ENCODE measurements at regions not wholly inside any gene's neighbourhood (a gene's known extent, or its start where the extent isn't known, plus 50 kb on each side); places are given as distances from the start of the nearest gene placed in this dataset.

DNA sequence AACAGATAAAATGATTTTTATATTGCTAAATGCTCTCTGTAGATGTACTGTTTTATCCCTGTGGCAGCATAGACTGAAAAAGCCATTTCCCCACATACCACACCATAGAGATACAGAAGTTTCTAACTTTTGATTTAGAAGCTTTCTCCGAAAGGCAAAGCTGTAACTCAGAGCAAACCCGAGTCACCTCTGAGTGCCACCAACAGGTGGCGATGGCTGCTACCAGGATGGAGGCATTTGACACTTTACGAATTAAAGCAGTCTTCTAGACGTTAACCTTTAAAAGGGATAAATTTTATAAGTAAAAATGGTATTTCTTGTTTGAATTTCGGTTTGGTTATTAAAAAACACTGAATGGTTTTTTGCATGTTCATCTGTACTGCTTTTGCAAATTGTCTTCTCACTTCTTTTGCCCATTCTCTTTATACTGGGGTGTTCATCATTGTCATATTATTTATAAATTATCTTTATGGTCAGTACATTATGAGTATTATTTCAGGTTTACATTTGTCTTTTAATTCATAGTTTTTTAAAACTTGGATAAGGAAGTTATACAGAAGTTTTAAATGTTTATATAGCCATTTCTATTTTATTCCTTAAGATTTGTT, 201.0 kb upstream of the CEP162 start:
- Histone ChIP-seq H3K4me2 (ENCODE audit: low read depth, low read length) (no peak overlapping the region), H3K79me2 (ENCODE audit: insufficient read depth, low read length) (no peaks in the 10 kb centered on the region), H3K9me3 (ENCODE audit: low read length) (no peaks in the 10 kb centered on the region), H3K27me3 (ENCODE audit: control insufficient read depth in 1 of 2, insufficient read depth in 2 of 2, low read length in 2 of 2) (no peaks in the 10 kb centered on the region; a peak in 1 of 5 replicates), H3K36me3 (replicated peaks in 1 of 2; ENCODE audit: control insufficient read depth in 1 of 2, insufficient read depth in 2 of 2, low read length in 2 of 2) (no peaks in the 10 kb centered on the region), H4K20me1 (ENCODE audit: insufficient read depth, low read length) (no peaks in the 10 kb centered on the region), H3K27ac (ENCODE audit: extremely low read length, insufficient read depth, low read length) (no peak overlapping the region), H2AFZ (ENCODE audit: low read length) (no peak overlapping the region), H3K4me1 (ENCODE audit: insufficient read depth, low read length) (no peaks in the 10 kb centered on the region), H3K9ac (ENCODE audit: insufficient read depth, low read depth, low read length) (no peak overlapping the region), H3K4me3 (replicated peaks in 1 of 3; ENCODE audit: insufficient read depth in 1 of 3, low read depth in 2 of 3, low read length in 3 of 3) (no peak overlapping the region)
- no TSS peak for BruUV-seq (replicated peaks)
- ChIA-PET CTCF (ENCODE audit: low intra/inter-chr PET ratio, low total read pairs) (interaction anchor here (0.9 kb wide), 1 partner anchor 895 kb away, joined by 3 read pairs; no protein-coding TSS in a partner anchor), POLR2A (no interaction called here)
- 6% methylated on average over 6 of the region's 6 CpGs for WGBS (ENCODE audit: low lambda C conversion rate)
- in situ Hi-C loops (cut with HindIII; ENCODE audit: extremely low pct_ligation_motif_present, low pct_unique_long_range_greater_than_20kb) (loop anchor here (10.0 kb wide), 2 partner anchors 536 to 896 kb away; no protein-coding TSS in a partner anchor), intact Hi-C loops (cut with micrococcal nuclease; ENCODE audit: unreplicated experiment) (loop anchor here (1.0 to 5.0 kb wide), 4 partner anchors 259 to 895 kb away; no protein-coding TSS in a partner anchor)
- ATAC-seq, result peak; percentile 72
- peak; percentile 16 for DNase-seq (ENCODE audit: low spot score)
- FAIRE-seq, result peak; percentile 71
- TF ChIP-seq, protein P1, sequence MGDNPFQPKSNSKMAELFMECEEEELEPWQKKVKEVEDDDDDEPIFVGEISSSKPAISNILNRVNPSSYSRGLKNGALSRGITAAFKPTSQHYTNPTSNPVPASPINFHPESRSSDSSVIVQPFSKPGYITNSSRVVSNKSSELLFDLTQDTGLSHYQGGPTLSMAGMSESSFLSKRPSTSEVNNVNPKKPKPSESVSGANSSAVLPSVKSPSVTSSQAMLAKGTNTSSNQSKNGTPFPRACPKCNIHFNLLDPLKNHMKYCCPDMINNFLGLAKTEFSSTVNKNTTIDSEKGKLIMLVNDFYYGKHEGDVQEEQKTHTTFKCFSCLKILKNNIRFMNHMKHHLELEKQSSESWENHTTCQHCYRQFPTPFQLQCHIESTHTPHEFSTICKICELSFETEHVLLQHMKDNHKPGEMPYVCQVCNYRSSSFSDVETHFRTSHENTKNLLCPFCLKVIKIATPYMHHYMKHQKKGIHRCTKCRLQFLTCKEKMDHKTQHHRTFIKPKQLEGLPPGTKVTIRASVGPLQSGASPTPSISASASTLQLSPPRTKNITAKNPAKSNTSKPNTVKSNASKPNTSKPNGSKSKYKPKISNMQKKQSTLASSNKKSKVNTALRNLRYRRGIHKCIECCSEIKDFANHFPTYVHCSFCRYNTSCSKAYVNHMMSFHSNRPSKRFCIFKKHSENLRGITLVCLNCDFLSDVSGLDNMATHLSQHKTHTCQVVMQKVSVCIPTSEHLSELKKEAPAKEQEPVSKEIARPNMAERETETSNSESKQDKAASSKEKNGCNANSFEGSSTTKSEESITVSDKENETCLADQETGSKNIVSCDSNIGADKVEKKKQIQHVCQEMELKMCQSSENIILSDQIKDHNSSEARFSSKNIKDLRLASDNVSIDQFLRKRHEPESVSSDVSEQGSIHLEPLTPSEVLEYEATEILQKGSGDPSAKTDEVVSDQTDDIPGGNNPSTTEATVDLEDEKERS (CRISPR knock-in tag; IDR thresholded peaks at IDR 0.05), result no peak
- TF ChIP-seq, protein P2, sequence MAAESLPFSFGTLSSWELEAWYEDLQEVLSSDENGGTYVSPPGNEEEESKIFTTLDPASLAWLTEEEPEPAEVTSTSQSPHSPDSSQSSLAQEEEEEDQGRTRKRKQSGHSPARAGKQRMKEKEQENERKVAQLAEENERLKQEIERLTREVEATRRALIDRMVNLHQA (CRISPR knock-in tag; IDR thresholded peaks at IDR 0.05), result no peak
- TF ChIP-seq GPN1 (CRISPR knock-in tag; IDR thresholded peaks at IDR 0.05; ENCODE audit: borderline replicate concordance) (no peak), PAX8 (CRISPR knock-in tag; IDR thresholded peaks at IDR 0.05; ENCODE audit: borderline replicate concordance) (no peak), NFE2L2 (IDR thresholded peaks at IDR 0.05; ENCODE audit: low read length) (no peak), ZNF589 (CRISPR knock-in tag; conservative IDR thresholded peaks at IDR 0.05) (no peak), BRCA1 (CRISPR knock-in tag; IDR thresholded peaks at IDR 0.05) (no peak), ZNF431 (CRISPR knock-in tag; IDR thresholded peaks at IDR 0.05; ENCODE audit: borderline replicate concordance, low read depth) (no peak), SOX5 (CRISPR knock-in tag; IDR thresholded peaks at IDR 0.05; ENCODE audit: borderline replicate concordance) (no peak), EZH2 (conservative IDR thresholded peaks at IDR 0.05; ENCODE audit: low read depth, low read length) (no peak), SMC3 (IDR thresholded peaks at IDR 0.05; ENCODE audit: low read length) (peak; percentile 72), ZNF839 (CRISPR knock-in tag; IDR thresholded peaks at IDR 0.05; ENCODE audit: borderline replicate concordance) (no peak), ISX (CRISPR knock-in tag; conservative IDR thresholded peaks at IDR 0.05) (no peak)
- TF ChIP-seq, protein P3, sequence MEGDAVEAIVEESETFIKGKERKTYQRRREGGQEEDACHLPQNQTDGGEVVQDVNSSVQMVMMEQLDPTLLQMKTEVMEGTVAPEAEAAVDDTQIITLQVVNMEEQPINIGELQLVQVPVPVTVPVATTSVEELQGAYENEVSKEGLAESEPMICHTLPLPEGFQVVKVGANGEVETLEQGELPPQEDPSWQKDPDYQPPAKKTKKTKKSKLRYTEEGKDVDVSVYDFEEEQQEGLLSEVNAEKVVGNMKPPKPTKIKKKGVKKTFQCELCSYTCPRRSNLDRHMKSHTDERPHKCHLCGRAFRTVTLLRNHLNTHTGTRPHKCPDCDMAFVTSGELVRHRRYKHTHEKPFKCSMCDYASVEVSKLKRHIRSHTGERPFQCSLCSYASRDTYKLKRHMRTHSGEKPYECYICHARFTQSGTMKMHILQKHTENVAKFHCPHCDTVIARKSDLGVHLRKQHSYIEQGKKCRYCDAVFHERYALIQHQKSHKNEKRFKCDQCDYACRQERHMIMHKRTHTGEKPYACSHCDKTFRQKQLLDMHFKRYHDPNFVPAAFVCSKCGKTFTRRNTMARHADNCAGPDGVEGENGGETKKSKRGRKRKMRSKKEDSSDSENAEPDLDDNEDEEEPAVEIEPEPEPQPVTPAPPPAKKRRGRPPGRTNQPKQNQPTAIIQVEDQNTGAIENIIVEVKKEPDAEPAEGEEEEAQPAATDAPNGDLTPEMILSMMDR (CRISPR knock-in tag; IDR thresholded peaks at IDR 0.05), result peak; percentile 70
- TF ChIP-seq, protein P4, sequence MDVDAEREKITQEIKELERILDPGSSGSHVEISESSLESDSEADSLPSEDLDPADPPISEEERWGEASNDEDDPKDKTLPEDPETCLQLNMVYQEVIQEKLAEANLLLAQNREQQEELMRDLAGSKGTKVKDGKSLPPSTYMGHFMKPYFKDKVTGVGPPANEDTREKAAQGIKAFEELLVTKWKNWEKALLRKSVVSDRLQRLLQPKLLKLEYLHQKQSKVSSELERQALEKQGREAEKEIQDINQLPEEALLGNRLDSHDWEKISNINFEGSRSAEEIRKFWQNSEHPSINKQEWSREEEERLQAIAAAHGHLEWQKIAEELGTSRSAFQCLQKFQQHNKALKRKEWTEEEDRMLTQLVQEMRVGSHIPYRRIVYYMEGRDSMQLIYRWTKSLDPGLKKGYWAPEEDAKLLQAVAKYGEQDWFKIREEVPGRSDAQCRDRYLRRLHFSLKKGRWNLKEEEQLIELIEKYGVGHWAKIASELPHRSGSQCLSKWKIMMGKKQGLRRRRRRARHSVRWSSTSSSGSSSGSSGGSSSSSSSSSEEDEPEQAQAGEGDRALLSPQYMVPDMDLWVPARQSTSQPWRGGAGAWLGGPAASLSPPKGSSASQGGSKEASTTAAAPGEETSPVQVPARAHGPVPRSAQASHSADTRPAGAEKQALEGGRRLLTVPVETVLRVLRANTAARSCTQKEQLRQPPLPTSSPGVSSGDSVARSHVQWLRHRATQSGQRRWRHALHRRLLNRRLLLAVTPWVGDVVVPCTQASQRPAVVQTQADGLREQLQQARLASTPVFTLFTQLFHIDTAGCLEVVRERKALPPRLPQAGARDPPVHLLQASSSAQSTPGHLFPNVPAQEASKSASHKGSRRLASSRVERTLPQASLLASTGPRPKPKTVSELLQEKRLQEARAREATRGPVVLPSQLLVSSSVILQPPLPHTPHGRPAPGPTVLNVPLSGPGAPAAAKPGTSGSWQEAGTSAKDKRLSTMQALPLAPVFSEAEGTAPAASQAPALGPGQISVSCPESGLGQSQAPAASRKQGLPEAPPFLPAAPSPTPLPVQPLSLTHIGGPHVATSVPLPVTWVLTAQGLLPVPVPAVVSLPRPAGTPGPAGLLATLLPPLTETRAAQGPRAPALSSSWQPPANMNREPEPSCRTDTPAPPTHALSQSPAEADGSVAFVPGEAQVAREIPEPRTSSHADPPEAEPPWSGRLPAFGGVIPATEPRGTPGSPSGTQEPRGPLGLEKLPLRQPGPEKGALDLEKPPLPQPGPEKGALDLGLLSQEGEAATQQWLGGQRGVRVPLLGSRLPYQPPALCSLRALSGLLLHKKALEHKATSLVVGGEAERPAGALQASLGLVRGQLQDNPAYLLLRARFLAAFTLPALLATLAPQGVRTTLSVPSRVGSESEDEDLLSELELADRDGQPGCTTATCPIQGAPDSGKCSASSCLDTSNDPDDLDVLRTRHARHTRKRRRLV (CRISPR knock-in tag; IDR thresholded peaks at IDR 0.05), result no peak
